Ovary (tissue), 7 donors: ENCODE measurements at regions not wholly inside any gene's neighbourhood (a gene's known extent, or its start where the extent isn't known, plus 50 kb on each side); places are given as distances from the start of the nearest gene placed in this dataset.
"Not testable (repeated sequence)": the region's sequence is repeated elsewhere in the genome, so short reads cannot be mapped to it uniquely, and the experiment has no call there.

ENCODE experiments used
- DNase-seq, 5 donors: peaks; one replicate each; pipeline ENCODE4 v3.0.0-alpha.2; 2019 to 2020
- H3K27ac ChIP-seq, 2 donors: fragments of 200-600 bp; one replicate each; pipeline versions ENCODE4 v1.5.1 to v1.8.0; 2019 to 2022
- H3K27me3 ChIP-seq: fragments of 200-600 bp; one replicate; pipeline ENCODE4 v1.8.0; 2022
- H3K36me3 ChIP-seq: fragments of 200-600 bp; sonication (generic); one replicate; pipeline ENCODE4 v1.5.1; 2019
- H3K4me1 ChIP-seq: one replicate; pipeline ENCODE4 v1.8.1; 2013; ENCODE audit warnings: mild to moderate bottlenecking, moderate library complexity; ENCODE audit not compliant: insufficient read depth
- H3K4me3 ChIP-seq: fragments of 200-600 bp; sonication (generic); one replicate; pipeline ENCODE4 v1.5.1; 2017
- H3K9me3 ChIP-seq, 2 donors: fragments of 200-600 bp in 1 of 2; sonication (generic) in 1 of 2; one replicate each; pipeline versions ENCODE4 v1.5.1 to v1.8.1; 2013 to 2019; ENCODE audit warnings: mild to moderate bottlenecking in 1 of 2, moderate library complexity in 1 of 2
- EP300 ChIP-seq: sonication (generic); formaldehyde crosslinking; IDR thresholded peaks from one replicate; pipeline ENCODE4 v1.6.1; 2017; ENCODE audit warnings: antibody characterized with exemption
- POLR2A ChIP-seq: fragments of 450-650 bp; IDR thresholded peaks from one replicate; pipeline ENCODE4 v1.6.1; 2017; ENCODE audit warnings: antibody characterized with exemption, mild to moderate bottlenecking, moderate library complexity
- WGBS, 3 donors: extraction: QIAGEN DNeasy Blood & Tissue Kit in 1 of 3; methylation state at CpG; one replicate each; pipeline versions ENCODE4 v1.1.5 to v1.1.7; 2013 to 2017; 5-methylcytosine and 5-hydroxymethylcytosine counted together
- intact Hi-C, 4 donors: fragments of 100-400 bp; cut with DNase I; formaldehyde crosslinking; loops; one replicate each; pipeline versions ENCODE4 v1.11.0 to v1.15.1; 2022 to 2023
- TF ChIP-seq, protein P1 (sequence below), 3 donors: fragments of 450-650 bp in 2 of 3; fragments of 200-600 bp in 1 of 3; IDR thresholded peaks; one replicate each; pipeline versions ENCODE4 v1.5.1 to v1.8.0; 2016 to 2022; ENCODE audit warnings: antibody characterized with exemption in 3 of 3, mild to moderate bottlenecking in 1 of 3
- donor health status: DM: no; HTN: no; CAD: no; lungs with moderate emphysema.
- donor health status: DM: no; HTN: no; CAD: no.
- donor health status: Bipolar disorder and iron deficiency.
- donor health status: DM: no; HTN: no; CAD: no.
- donor health status: DM: yes; HTN: yes; CAD: no.

- H3K9me3 ChIP-seq, result no peaks in the 10 kb centered on the region
- no peaks in the 10 kb centered on the region for H3K36me3 ChIP-seq
- no peaks in the 10 kb centered on the region for H3K4me1 ChIP-seq
- no peak for DNase-seq
- no peak for TF ChIP-seq EP300
- no peak for TF ChIP-seq POLR2A
- TF ChIP-seq, protein P1, sequence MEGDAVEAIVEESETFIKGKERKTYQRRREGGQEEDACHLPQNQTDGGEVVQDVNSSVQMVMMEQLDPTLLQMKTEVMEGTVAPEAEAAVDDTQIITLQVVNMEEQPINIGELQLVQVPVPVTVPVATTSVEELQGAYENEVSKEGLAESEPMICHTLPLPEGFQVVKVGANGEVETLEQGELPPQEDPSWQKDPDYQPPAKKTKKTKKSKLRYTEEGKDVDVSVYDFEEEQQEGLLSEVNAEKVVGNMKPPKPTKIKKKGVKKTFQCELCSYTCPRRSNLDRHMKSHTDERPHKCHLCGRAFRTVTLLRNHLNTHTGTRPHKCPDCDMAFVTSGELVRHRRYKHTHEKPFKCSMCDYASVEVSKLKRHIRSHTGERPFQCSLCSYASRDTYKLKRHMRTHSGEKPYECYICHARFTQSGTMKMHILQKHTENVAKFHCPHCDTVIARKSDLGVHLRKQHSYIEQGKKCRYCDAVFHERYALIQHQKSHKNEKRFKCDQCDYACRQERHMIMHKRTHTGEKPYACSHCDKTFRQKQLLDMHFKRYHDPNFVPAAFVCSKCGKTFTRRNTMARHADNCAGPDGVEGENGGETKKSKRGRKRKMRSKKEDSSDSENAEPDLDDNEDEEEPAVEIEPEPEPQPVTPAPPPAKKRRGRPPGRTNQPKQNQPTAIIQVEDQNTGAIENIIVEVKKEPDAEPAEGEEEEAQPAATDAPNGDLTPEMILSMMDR (IDR thresholded peaks at IDR 0.05), result no peak
- 36 to 69% (median 58%) methylated on average over 2 of the region's 2 CpGs for WGBS, 3 donors
- H3K27me3 ChIP-seq, result no peaks in the 10 kb centered on the region
- intact Hi-C loops, result no loop called here
- H3K4me3 ChIP-seq, result no peak overlapping the region
- H3K27ac ChIP-seq, result no peak overlapping the region
These were observed 106.8 kb upstream of the NPAS2 start for GRCh38 chr2:100713106-100713505.

DNA sequence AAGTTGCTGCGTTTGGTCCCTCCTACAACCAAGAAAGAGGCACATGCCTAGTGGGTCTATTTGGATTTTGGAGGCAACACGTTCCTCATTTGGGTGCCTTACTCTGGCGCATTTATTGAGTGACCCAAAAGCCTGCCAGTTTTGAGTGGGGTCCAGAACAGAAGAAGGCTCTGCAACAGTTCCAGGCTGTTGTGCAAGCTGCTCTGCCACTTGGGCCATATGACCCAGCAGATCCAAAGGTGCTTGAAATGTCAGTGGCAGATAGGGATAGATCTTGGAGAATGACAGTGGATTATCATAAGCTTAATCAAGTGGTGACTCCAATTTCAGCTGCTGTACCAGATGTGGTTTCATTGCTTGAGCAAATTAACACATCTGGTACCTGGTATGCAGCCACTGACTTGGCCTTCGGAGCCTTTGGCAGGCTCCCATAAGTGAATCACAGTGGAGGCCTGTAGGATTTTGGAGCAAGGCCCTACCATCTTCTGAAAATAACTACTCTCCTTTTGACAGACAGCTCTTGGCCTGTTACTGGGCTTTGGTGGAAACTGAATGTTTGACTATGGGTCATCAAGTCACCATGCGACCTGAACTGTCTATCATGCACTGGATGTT lies 105.4 kb upstream of the NPAS2 start:
- 87 to 91% (median 88%) methylated on average over 5 of the region's 5 CpGs for WGBS, 3 donors
- not testable (repeated sequence) for H3K4me1 ChIP-seq

DNA sequence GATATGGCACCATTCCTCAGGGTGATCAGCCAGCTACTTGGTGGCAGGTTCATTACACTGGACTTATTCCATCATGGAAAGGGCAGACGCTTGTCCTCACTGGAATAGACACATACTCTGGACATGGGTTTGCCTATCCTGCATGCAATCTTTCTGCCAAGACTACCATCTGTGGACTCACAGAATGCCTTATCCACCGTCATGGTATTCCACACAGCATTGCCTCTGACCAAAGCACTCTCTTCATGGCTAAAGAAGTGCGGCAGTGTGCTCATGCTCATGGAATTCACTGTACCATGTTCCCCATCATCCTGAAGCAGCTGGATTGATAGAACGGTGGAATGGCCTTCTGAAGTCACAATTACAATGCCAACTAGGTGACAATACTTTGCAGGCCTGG lies 104.1 kb upstream of the NPAS2 start:
- WGBS, 3 donors, result 85 to 92% (median 90%) methylated on average over 4 of the region's 4 CpGs
- H3K9me3 ChIP-seq, H3K27ac ChIP-seq, H3K36me3 ChIP-seq, H3K4me3 ChIP-seq, DNase-seq, H3K4me1 ChIP-seq, intact Hi-C loops, H3K27me3 ChIP-seq: not testable (repeated sequence)

More for the DNA sequence above, 105.4 kb upstream of the NPAS2 start:
- intact Hi-C loops, H3K9me3 ChIP-seq, DNase-seq, H3K27ac ChIP-seq, H3K36me3 ChIP-seq, H3K4me3 ChIP-seq, H3K27me3 ChIP-seq: not testable (repeated sequence)

GRCh38 chr2:100716581-100716980 lies 103.4 kb upstream of the NPAS2 start:
- Histone ChIP-seq H3K27me3 (no peaks in the 10 kb centered on the region), H3K36me3 (no peaks in the 10 kb centered on the region), H3K4me3 (no peak overlapping the region), H3K9me3 (no peaks in the 10 kb centered on the region), H3K4me1 (no peaks in the 10 kb centered on the region), H3K27ac (no peak overlapping the region)
- TF ChIP-seq POLR2A (no peak), EP300 (no peak)
- TF ChIP-seq, protein P1 (IDR thresholded peaks at IDR 0.05), result no peak
- no peak for DNase-seq
- intact Hi-C loops, result no loop called here
- WGBS, 3 donors, result 84 to 90% (median 89%) methylated on average over 2 of the region's 2 CpGs

GRCh38 chr2:100718065-100718629 lies 101.8 kb upstream of the NPAS2 start:
- no peak for DNase-seq
- 61 to 72% (median 64%) methylated on average over 3 of the region's 3 CpGs for WGBS, 3 donors
- no peaks in the 10 kb centered on the region for H3K27me3 ChIP-seq
- no peak overlapping the region for H3K4me3 ChIP-seq
- no peak overlapping the region for H3K27ac ChIP-seq
- H3K36me3 ChIP-seq, result no peaks in the 10 kb centered on the region
- no peaks in the 10 kb centered on the region for H3K4me1 ChIP-seq
- intact Hi-C loops, result no loop called here
- no peaks in the 10 kb centered on the region for H3K9me3 ChIP-seq
- TF ChIP-seq, protein P1 (IDR thresholded peaks at IDR 0.05), result no peak
- TF ChIP-seq EP300, result no peak
- no peak for TF ChIP-seq POLR2A
